GM19239 (cell line): ENCODE measurements at regions not wholly inside any gene's neighbourhood (a gene's known extent, or its start where the extent isn't known, plus 50 kb on each side); places are given as distances from the start of the nearest gene placed in this dataset.
A peak's percentile ranks its signal among the peaks of the same experiment; 100 is the strongest.

Experiments
- DNase-seq: peaks from one replicate; pipeline ENCODE4 v3.0.0; 2011; ENCODE audit warnings: low spot score; ENCODE audit not compliant: insufficient read length
- FAIRE-seq: peaks from 2 replicates; lab custom pipeline; 2011; peaks lifted over from hg19 to GRCh38; lab: Jason Lieb, UNC

- DNase-seq (no peak), FAIRE-seq (no peak)
These were observed 623.8 kb upstream of the CHORDC1 start for GRCh38 chr11:90846628-90847027.

GRCh38 chr11:90845799-90846198, 623.0 kb upstream of the CHORDC1 start:
- DNase-seq (no peak), FAIRE-seq (no peak)

- no peak for DNase-seq
- no peak for FAIRE-seq
These were observed 622.3 kb upstream of the CHORDC1 start for GRCh38 chr11:90845126-90845525.

- DNase-seq (no peak), FAIRE-seq (no peak)
These were observed 621.2 kb upstream of the CHORDC1 start for GRCh38 chr11:90844041-90844440.

GRCh38 chr11:90842681-90843080, 619.8 kb upstream of the CHORDC1 start:
- no peak for FAIRE-seq
- no peak for DNase-seq

- no peak for DNase-seq
- FAIRE-seq: no peak
These were observed 617.2 kb upstream of the CHORDC1 start for GRCh38 chr11:90840071-90840470.

GRCh38 chr11:90836031-90836430, 613.2 kb upstream of the CHORDC1 start:
- DNase-seq (no peak), FAIRE-seq (no peak)

GRCh38 chr11:90823446-90823845, 600.6 kb upstream of the CHORDC1 start:
- DNase-seq (no peak), FAIRE-seq (no peak)

- DNase-seq (no peak), FAIRE-seq (no peak)
These were observed 600.1 kb upstream of the CHORDC1 start for GRCh38 chr11:90822996-90823395.

- FAIRE-seq (no peak), DNase-seq (no peak)
These were observed 595.4 kb upstream of the CHORDC1 start for GRCh38 chr11:90818196-90818745.

- no peak for DNase-seq
- FAIRE-seq: no peak
These were observed 586.7 kb upstream of the CHORDC1 start for GRCh38 chr11:90809581-90809980.

GRCh38 chr11:90805172-90805571, 582.3 kb upstream of the CHORDC1 start:
- no peak for FAIRE-seq
- DNase-seq: no peak

GRCh38 chr11:90803831-90804230, 581.0 kb upstream of the CHORDC1 start:
- FAIRE-seq (no peak), DNase-seq (no peak)

- FAIRE-seq: no peak
- DNase-seq: no peak
These were observed 580.5 kb upstream of the CHORDC1 start for GRCh38 chr11:90803366-90803765.

- DNase-seq: no peak
- no peak for FAIRE-seq
These were observed 575.9 kb upstream of the CHORDC1 start for GRCh38 chr11:90798769-90799168.

GRCh38 chr11:90795746-90796145, 572.9 kb upstream of the CHORDC1 start:
- no peak for FAIRE-seq
- no peak for DNase-seq

- no peak for FAIRE-seq
- DNase-seq: no peak
These were observed 566.1 kb upstream of the CHORDC1 start for GRCh38 chr11:90788961-90789360.

- DNase-seq: no peak
- no peak for FAIRE-seq
These were observed 561.5 kb upstream of the CHORDC1 start for GRCh38 chr11:90784241-90784814.

GRCh38 chr11:90783111-90783510, 560.3 kb upstream of the CHORDC1 start:
- DNase-seq (no peak), FAIRE-seq (no peak)

GRCh38 chr11:90779098-90779497, 556.2 kb upstream of the CHORDC1 start:
- DNase-seq (no peak), FAIRE-seq (no peak)

- DNase-seq (no peak), FAIRE-seq (peak; percentile 59)
These were observed 552.8 kb upstream of the CHORDC1 start for GRCh38 chr11:90775567-90776165.
